IPS DF 6.9 (cell line): ENCODE measurements at regions not wholly inside any gene's neighbourhood (a gene's known extent, or its start where the extent isn't known, plus 50 kb on each side); places are given as distances from the start of the nearest gene placed in this dataset.

ENCODE experiments used
- DNase-seq: peaks from one replicate; pipeline ENCODE4 v3.0.0-alpha.2; 2013; ENCODE audit warnings: low read depth, low spot score
- H3K27ac ChIP-seq: one replicate; pipeline ENCODE4 v1.5.1; 2013; ENCODE audit warnings: low read length, control low read depth
- H3K27me3 ChIP-seq: 2 replicates; pipeline ENCODE4 v1.6.1; 2013; ENCODE audit warnings: mild to moderate bottlenecking, low read length; ENCODE audit not compliant: control insufficient read depth, insufficient read depth
- H3K36me3 ChIP-seq: 2 replicates; pipeline ENCODE4 v1.6.1; 2013; ENCODE audit warnings: low read length; ENCODE audit not compliant: control insufficient read depth, insufficient read depth
- H3K4me1 ChIP-seq: 2 replicates; pipeline ENCODE4 v1.6.1; 2013; ENCODE audit warnings: low read length; ENCODE audit not compliant: control insufficient read depth, insufficient read depth
- H3K4me3 ChIP-seq: 2 replicates; pipeline ENCODE4 v1.5.1; 2013; ENCODE audit warnings: mild to moderate bottlenecking, low read length
- H3K9me3 ChIP-seq: 2 replicates; pipeline ENCODE4 v1.6.1; 2013; ENCODE audit warnings: low read length, inconsistent platforms; ENCODE audit not compliant: control insufficient read depth, insufficient read depth
- WGBS: extraction: QIAGEN DNeasy Blood & Tissue Kit; methylation state at CpG from one replicate; pipeline ENCODE4 v1.1.7; 2013; ENCODE audit warnings: mixed read lengths, missing lambda C conversion rate; ENCODE audit not compliant: insufficient read length, insufficient coverage; 5-methylcytosine and 5-hydroxymethylcytosine counted together

- Histone ChIP-seq H3K27me3 (no peaks in the 10 kb centered on the region), H3K4me3 (no peak overlapping the region), H3K4me1 (0 out of 2 replicates have a peak, but pooled peaks cover 1% of the 10 kb centered on the region), H3K36me3 (no peaks in the 10 kb centered on the region), H3K27ac (no peak overlapping the region), H3K9me3 (no peaks in the 10 kb centered on the region)
- no peak for DNase-seq
- WGBS: no CpG with 5 or more reads among the region's 5 CpGs
Measured at GRCh38 chr3:150248116-150248887, 159.8 kb upstream of the TSC22D2 start.

GRCh38 chr3:150247441-150247840 lies 160.7 kb upstream of the TSC22D2 start:
- Histone ChIP-seq H3K27me3 (no peaks in the 10 kb centered on the region), H3K27ac (no peak overlapping the region), H3K9me3 (no peaks in the 10 kb centered on the region), H3K4me3 (no peak overlapping the region), H3K36me3 (no peaks in the 10 kb centered on the region), H3K4me1 (peaks cover 4% of the 10 kb centered on the region; the same call in 1 of the 2 replicates)
- DNase-seq: no peak
- no CpG with 5 or more reads among the region's 6 CpGs for WGBS

DNA sequence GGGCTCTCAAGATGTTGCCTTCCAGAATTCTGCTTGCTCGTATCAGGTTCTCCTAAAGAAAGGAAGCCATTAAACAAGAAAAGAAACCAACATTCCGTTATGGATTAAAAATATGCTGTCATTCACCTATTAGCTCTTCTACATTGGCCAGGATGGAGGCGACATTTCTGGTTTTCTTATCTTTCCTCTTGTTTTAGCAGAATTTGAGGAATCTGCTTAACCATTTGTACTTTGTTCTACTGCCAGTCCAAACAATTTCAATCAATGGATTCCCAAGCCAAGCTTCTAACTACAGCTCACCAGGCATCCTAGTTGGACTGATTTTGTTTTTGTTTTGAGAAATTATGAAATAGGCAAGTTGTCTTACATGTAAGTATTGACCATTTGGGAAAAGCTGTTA lies 164.6 kb upstream of the TSC22D2 start:
- Histone ChIP-seq H3K36me3 (no peaks in the 10 kb centered on the region), H3K27me3 (no peaks in the 10 kb centered on the region), H3K4me1 (peaks cover 3% of the 10 kb centered on the region; the same call in 1 of the 2 replicates), H3K27ac (no peak overlapping the region), H3K4me3 (no peak overlapping the region), H3K9me3 (no peaks in the 10 kb centered on the region)
- no CpG with 5 or more reads among the region's 3 CpGs for WGBS
- no peak for DNase-seq

DNA sequence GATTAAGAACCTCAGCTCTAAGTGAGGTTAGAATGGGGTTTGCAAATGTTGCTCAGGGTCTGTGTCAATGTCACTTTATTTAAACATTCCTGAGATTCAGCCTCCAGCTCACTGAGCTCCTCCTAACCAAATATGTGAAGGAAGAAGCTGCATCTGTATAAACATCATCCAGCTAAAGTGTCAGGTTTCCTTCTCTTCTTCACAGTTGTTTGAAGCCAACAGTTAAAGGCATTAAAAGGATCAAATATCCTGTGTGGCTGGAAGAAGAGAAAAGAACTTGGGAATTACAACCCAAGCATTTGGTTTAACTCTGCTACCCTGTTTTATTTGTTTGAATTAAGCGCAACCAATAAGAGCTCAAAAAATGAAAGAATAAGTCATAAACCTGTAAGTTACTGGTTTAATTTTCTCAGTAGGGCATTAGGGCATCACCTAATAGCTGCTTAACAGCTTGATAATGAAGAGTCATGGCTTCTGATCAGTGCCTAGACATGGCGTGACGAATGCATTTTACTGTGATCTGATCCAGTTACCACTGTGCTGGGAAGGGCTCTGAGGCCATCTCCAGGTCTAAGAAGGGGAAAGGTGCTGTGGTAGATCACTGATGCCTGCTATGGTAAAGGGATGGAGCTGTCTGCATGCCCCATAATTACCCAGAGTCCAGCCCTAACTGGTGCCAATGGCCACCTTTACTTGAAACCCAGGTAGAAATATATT lies 165.7 kb upstream of the TSC22D2 start:
- H3K27ac ChIP-seq: no peak overlapping the region
- H3K36me3 ChIP-seq: no peaks in the 10 kb centered on the region
- no peaks in the 10 kb centered on the region for H3K27me3 ChIP-seq
- H3K4me1 ChIP-seq: peaks cover 3% of the 10 kb centered on the region; the same call in 1 of the 2 replicates
- no peak for DNase-seq
- no CpG with 5 or more reads among the region's 3 CpGs for WGBS
- H3K9me3 ChIP-seq: no peaks in the 10 kb centered on the region
- no peak overlapping the region for H3K4me3 ChIP-seq

DNA sequence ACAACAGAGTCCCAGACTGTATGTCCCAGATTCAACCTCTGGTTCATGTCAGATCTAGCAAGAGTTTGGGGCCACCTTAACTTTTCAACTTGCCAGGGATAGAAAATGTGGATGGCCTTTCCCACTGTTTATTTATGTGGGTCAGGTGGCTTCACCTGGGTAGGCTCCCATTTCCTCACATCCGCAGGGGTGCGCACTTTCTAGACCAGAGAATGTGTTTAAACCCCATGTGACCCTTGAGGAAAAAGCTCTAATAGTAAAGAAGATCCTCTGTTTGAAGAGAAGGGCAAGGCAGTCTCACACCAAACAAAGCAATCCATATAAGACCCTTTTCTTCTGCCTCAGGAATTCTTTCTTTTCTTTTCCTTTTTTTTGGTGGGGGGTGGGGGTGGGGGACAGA lies 167.2 kb upstream of the TSC22D2 start:
- Histone ChIP-seq H3K4me3 (no peak overlapping the region), H3K36me3 (no peaks in the 10 kb centered on the region), H3K27ac (no peak overlapping the region), H3K4me1 (peaks cover 3% of the 10 kb centered on the region; the same call in 1 of the 2 replicates), H3K9me3 (no peaks in the 10 kb centered on the region), H3K27me3 (no peaks in the 10 kb centered on the region)
- DNase-seq: no peak
- no CpG with 5 or more reads among the region's 2 CpGs for WGBS

DNA sequence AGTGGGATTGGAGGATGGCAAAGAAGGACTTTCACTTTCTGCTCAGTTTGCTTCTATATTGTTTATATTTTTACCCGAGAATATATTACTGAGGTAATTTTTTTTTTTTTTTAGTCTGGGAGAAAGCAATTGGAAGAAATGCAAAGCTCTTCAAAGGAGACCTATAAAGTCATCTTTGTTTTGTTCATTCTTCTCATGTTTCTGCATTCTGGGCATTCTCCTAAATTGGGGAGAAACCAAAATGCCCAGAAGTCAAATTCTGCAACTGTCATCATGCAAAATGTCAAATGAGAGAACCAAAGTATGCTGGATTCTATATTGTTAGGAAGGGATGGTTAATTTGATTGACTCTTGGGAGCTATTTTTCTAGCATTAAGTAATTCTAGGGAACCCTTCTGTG lies 168.3 kb upstream of the TSC22D2 start:
- no peak overlapping the region for H3K4me3 ChIP-seq

GRCh38 chr3:150238995-150239619 lies 169.0 kb upstream of the TSC22D2 start:
- Histone ChIP-seq H3K9me3 (no peaks in the 10 kb centered on the region), H3K36me3 (no peaks in the 10 kb centered on the region), H3K27me3 (no peaks in the 10 kb centered on the region), H3K4me1 (peaks cover 3% of the 10 kb centered on the region; the same call in 1 of the 2 replicates), H3K4me3 (no peak overlapping the region), H3K27ac (no peak overlapping the region)
- no CpG with 5 or more reads among the region's 5 CpGs for WGBS
- DNase-seq: no peak

More for the DNA sequence above, 168.3 kb upstream of the TSC22D2 start:
- no CpG with 5 or more reads among the region's 1 CpG for WGBS
- H3K4me1 ChIP-seq: peaks cover 3% of the 10 kb centered on the region; the same call in 1 of the 2 replicates
- no peak for DNase-seq
- H3K9me3 ChIP-seq: no peaks in the 10 kb centered on the region
- no peak overlapping the region for H3K27ac ChIP-seq
- H3K36me3 ChIP-seq: no peaks in the 10 kb centered on the region
- H3K27me3 ChIP-seq: no peaks in the 10 kb centered on the region

- no CpG with 5 or more reads among the region's 9 CpGs for WGBS
- Histone ChIP-seq H3K9me3 (no peaks in the 10 kb centered on the region), H3K27ac (no peak overlapping the region), H3K36me3 (no peaks in the 10 kb centered on the region), H3K27me3 (no peaks in the 10 kb centered on the region), H3K4me1 (peaks cover 3% of the 10 kb centered on the region; the same call in 1 of the 2 replicates), H3K4me3 (no peak overlapping the region)
- no peak for DNase-seq
Measured at GRCh38 chr3:150238048-150238802, 169.9 kb upstream of the TSC22D2 start.

DNA sequence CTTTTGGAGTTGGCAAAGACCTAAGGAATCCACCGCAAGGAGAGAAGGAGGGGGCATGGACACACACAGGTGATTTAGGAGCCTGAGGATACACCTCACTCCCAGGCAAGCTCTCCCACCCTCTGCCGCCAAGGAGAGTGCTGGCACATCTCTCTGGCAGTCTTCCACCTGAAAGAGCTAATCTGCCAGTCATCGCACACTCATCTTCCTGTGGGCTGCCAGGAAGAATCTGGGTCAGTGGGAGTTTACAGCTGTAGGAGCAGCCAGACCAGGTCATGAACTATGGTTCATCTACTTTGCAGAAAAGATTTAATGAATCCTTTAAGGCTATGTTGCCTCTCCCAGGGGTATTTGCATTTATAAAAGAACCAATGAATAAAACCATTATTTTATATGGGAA lies 170.6 kb upstream of the TSC22D2 start:
- H3K36me3 ChIP-seq: no peaks in the 10 kb centered on the region
- H3K27me3 ChIP-seq: no peaks in the 10 kb centered on the region
- H3K27ac ChIP-seq: no peak overlapping the region
- H3K9me3 ChIP-seq: no peaks in the 10 kb centered on the region
- H3K4me1 ChIP-seq: peaks cover under 1% of the 10 kb centered on the region; the same call in 1 of the 2 replicates
- no peak overlapping the region for H3K4me3 ChIP-seq
- no peak for DNase-seq
- WGBS: no CpG with 5 or more reads among the region's 3 CpGs
